ENCODE measurements at regions not wholly inside any gene's neighbourhood (a gene's known extent, or its start where the extent isn't known, plus 50 kb on each side); places are given as distances from the start of the nearest gene placed in this dataset.

GRCh38 chr7:73971704-73972341, 56.1 kb upstream of the ELN start:
- peak in 1 of 4 experiments; percentile 11 for DNase-seq (ENCODE audit: extremely low read depth in 1 of 4, low spot score in 3 of 4)
- 9% methylated on average over 13 of the region's 13 CpGs for WGBS (ENCODE audit: insufficient coverage, low coverage, missing lambda C conversion rate)

More at GRCh38 chr7:73971704-73972341, 56.1 kb upstream of the ELN start:
- Histone ChIP-seq H3K4me1 (replicated peaks in 1 of 2; ENCODE audit: control insufficient read depth in 2 of 2, insufficient read depth in 2 of 2, low read length in 2 of 2) (peaks cover 0 to 3% of the 10 kb centered on the region in 2 experiments; a peak in 1 of 5 replicates), H4K20me1 (replicated peaks; ENCODE audit: control insufficient read depth, insufficient read depth, low read length) (peaks cover 4% of the 10 kb centered on the region; the same call in 1 of the 2 replicates), H3K9me1 (ENCODE audit: control insufficient read depth, insufficient read depth, low read length) (no peaks in the 10 kb centered on the region), H3K4me2 (ENCODE audit: insufficient read depth, low read length) (no peak overlapping the region), H3K27me3 (ENCODE audit: control insufficient read depth in 2 of 2, insufficient read depth in 2 of 2, low read length in 2 of 2) (peaks cover 21 to 62% of the 10 kb centered on the region in 2 experiments), H2AFZ (ENCODE audit: low read depth, low read length) (no peak overlapping the region), H3K27ac (ENCODE audit: extremely low read depth, low read depth, low read length) (no peak overlapping the region), H3K9me3 (replicated peaks; ENCODE audit: control insufficient read depth, insufficient read depth, low read depth, low read length) (no peaks in the 10 kb centered on the region), H3K79me2 (ENCODE audit: control insufficient read depth, insufficient read depth, low read length) (no peaks in the 10 kb centered on the region), H3K4me3 (no peak overlapping the region), H3K9ac (ENCODE audit: insufficient read depth in 1 of 2, low read depth in 2 of 2, low read length in 2 of 2) (peak overlapping the region in 1 of 2 experiments; percentile 50; a peak in 1 of 4 replicates), H3K36me3 (ENCODE audit: control insufficient read depth, insufficient read depth, low read length) (no peaks in the 10 kb centered on the region)
- ChIA-PET POLR2A (no interaction called here), CTCF (ENCODE audit: low intra/inter-chr PET ratio) (no interaction called here)
- TF ChIP-seq HDAC8 (tag; IDR thresholded peaks at IDR 0.05) = no peak
- TF ChIP-seq CTCF (IDR thresholded peaks at IDR 0.05 in 2 of 3, conservative IDR thresholded peaks at IDR 0.05 in 1 of 3; ENCODE audit: insufficient read depth in 2 of 3, low read depth in 1 of 3, low read length in 3 of 3) = peak; percentile 25 to 52 (median 26); a peak in 5 of 6 replicates
- TF ChIP-seq POLR2G (IDR thresholded peaks at IDR 0.05; ENCODE audit: low read depth, low read length) = no peak
- 0 out of 2 replicates have a peak, but pooled peaks have one; percentile 41 for TF ChIP-seq ZEB2 (IDR thresholded peaks at IDR 0.05)
- TF ChIP-seq, protein P1, sequence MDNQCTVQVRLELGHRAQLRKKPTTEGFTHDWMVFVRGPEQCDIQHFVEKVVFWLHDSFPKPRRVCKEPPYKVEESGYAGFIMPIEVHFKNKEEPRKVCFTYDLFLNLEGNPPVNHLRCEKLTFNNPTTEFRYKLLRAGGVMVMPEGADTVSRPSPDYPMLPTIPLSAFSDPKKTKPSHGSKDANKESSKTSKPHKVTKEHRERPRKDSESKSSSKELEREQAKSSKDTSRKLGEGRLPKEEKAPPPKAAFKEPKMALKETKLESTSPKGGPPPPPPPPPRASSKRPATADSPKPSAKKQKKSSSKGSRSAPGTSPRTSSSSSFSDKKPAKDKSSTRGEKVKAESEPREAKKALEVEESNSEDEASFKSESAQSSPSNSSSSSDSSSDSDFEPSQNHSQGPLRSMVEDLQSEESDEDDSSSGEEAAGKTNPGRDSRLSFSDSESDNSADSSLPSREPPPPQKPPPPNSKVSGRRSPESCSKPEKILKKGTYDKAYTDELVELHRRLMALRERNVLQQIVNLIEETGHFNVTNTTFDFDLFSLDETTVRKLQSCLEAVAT (IDR thresholded peaks at IDR 0.05) = no peak
- TF ChIP-seq ZNF445 (CRISPR knock-in tag; IDR thresholded peaks at IDR 0.05; ENCODE audit: low read depth) = no peak
- peak; percentile 61 for ATAC-seq
- FAIRE-seq = peak; percentile 56
- in situ Hi-C loops (cut with MboI) (no loop called here), intact Hi-C loops (cut with micrococcal nuclease) (no loop called here)
- BruUV-seq (replicated peaks) = no TSS peak
